Sigmoid colon (tissue), 6 donors: ENCODE measurements at regions not wholly inside any gene's neighbourhood (a gene's known extent, or its start where the extent isn't known, plus 50 kb on each side); places are given as distances from the start of the nearest gene placed in this dataset.

ENCODE experiments used
- DNase-seq: peaks from one replicate; pipeline ENCODE4 v3.0.0-alpha.2; 2019
- H3K27ac ChIP-seq, 4 donors: fragments of 200-600 bp; sonication (generic); one replicate each; pipeline ENCODE4 v1.5.1; 2016 to 2019; ENCODE audit warnings: mild to moderate bottlenecking in 1 of 4
- H3K27me3 ChIP-seq, 3 donors: fragments of 200-600 bp; sonication (generic); one replicate each; pipeline ENCODE4 v1.5.1; 2019; ENCODE audit warnings: mild to moderate bottlenecking in 1 of 3
- H3K36me3 ChIP-seq, 4 donors: fragments of 200-600 bp; sonication (generic); one replicate each; pipeline ENCODE4 v1.5.1; 2016 to 2019
- H3K4me1 ChIP-seq, 4 donors: fragments of 200-600 bp; sonication (generic); one replicate each; pipeline ENCODE4 v1.5.1; 2017 to 2019
- H3K4me3 ChIP-seq, 4 donors: fragments of 200-600 bp; sonication (generic); one replicate each; pipeline ENCODE4 v1.5.1; 2017 to 2019; ENCODE audit warnings: mild to moderate bottlenecking in 2 of 4, moderate library complexity in 1 of 4
- H3K9me3 ChIP-seq, 4 donors: fragments of 200-600 bp in 3 of 4; sonication (generic) in 3 of 4; one replicate each; pipeline versions ENCODE4 v1.5.1 to v1.6.1; 2013 to 2019
- CTCF ChIP-seq, 4 experiments: fragments of 450-650 bp in 3 of 4; fragments of 200-600 bp in 1 of 4; IDR thresholded peaks; one replicate each; pipeline ENCODE4 v1.5.1; 2016 to 2019; ENCODE audit warnings: antibody characterized with exemption in 4 of 4, mild to moderate bottlenecking in 3 of 4, moderate library complexity in 2 of 4
- EP300 ChIP-seq, 4 donors: sonication (generic); formaldehyde crosslinking; IDR thresholded peaks; one replicate each; pipeline ENCODE4 v1.6.1; 2017; ENCODE audit warnings: antibody characterized with exemption in 4 of 4
- POLR2A ChIP-seq, 2 donors: fragments of 450-650 bp; IDR thresholded peaks; one replicate each; pipeline ENCODE4 v1.6.1; 2016; ENCODE audit warnings: antibody characterized with exemption in 2 of 2, mild to moderate bottlenecking in 2 of 2, moderate library complexity in 2 of 2
- POLR2AphosphoS5 ChIP-seq, 4 donors: sonication (generic); formaldehyde crosslinking; IDR thresholded peaks; one replicate each; pipeline ENCODE4 v1.6.1; 2017; ENCODE audit warnings: antibody characterized with exemption in 4 of 4
- WGBS, 2 donors: extraction: QIAGEN DNeasy Blood & Tissue Kit; methylation state at CpG; one replicate each; pipeline ENCODE4 v1.1.7; 2013; 5-methylcytosine and 5-hydroxymethylcytosine counted together
- intact Hi-C: fragments of 100-400 bp; cut with DNase I; formaldehyde crosslinking; loops from one replicate; pipeline ENCODE4 v1.15.1; 2023
- donor health status: healthy with polysubstance abuse.
- donor health status: healthy.

- DNase-seq, result no peak
- WGBS, 2 donors, result 94 to 95% methylated on average over 4 of the region's 4 CpGs
- Histone ChIP-seq H3K4me3 (no peak overlapping the region), H3K36me3 (no peaks in the 10 kb centered on the region), H3K27ac (peak overlapping the region in 1 of 4 donors; percentile 59), H3K27me3 (no peaks in the 10 kb centered on the region), H3K4me1 (peaks cover 0 to 16% (median 13%) of the 10 kb centered on the region in 4 donors), H3K9me3 (no peaks in the 10 kb centered on the region)
- no peak for TF ChIP-seq CTCF (IDR thresholded peaks at IDR 0.05)
- no peak for TF ChIP-seq POLR2A (IDR thresholded peaks at IDR 0.05)
- TF ChIP-seq EP300 (IDR thresholded peaks at IDR 0.05), result no peak
- TF ChIP-seq POLR2AphosphoS5 (IDR thresholded peaks at IDR 0.05), result no peak
- intact Hi-C loops, result no loop called here
These were observed 245.5 kb upstream of the HS6ST1 start for GRCh38 chr2:128564131-128564530.

- TF ChIP-seq POLR2AphosphoS5 (IDR thresholded peaks at IDR 0.05), result no peak
- no peak for TF ChIP-seq CTCF (IDR thresholded peaks at IDR 0.05)
- TF ChIP-seq EP300 (IDR thresholded peaks at IDR 0.05), result no peak
- TF ChIP-seq POLR2A (IDR thresholded peaks at IDR 0.05), result no peak
- 66 to 82% methylated on average over 6 of the region's 6 CpGs for WGBS, 2 donors
- no peak overlapping the region for H3K27ac ChIP-seq
- no peaks in the 10 kb centered on the region for H3K9me3 ChIP-seq
- no peak for DNase-seq
- H3K27me3 ChIP-seq, result no peaks in the 10 kb centered on the region
- H3K36me3 ChIP-seq, result no peaks in the 10 kb centered on the region
- peaks cover 0 to 16% (median 13%) of the 10 kb centered on the region in 4 donors for H3K4me1 ChIP-seq
- intact Hi-C loops, result no loop called here
- H3K4me3 ChIP-seq, result no peak overlapping the region
These were observed 245.9 kb upstream of the HS6ST1 start for GRCh38 chr2:128564551-128564950.

GRCh38 chr2:128565441-128565840 is 246.8 kb upstream of the HS6ST1 start:
- WGBS, 2 donors, result 70 to 87% methylated on average over 4 of the region's 4 CpGs
- intact Hi-C loops, result no loop called here
- TF ChIP-seq POLR2A (IDR thresholded peaks at IDR 0.05) (no peak), EP300 (IDR thresholded peaks at IDR 0.05) (no peak), CTCF (IDR thresholded peaks at IDR 0.05) (no peak), POLR2AphosphoS5 (IDR thresholded peaks at IDR 0.05) (no peak)
- H3K4me3 ChIP-seq, result no peak overlapping the region
- no peak overlapping the region for H3K27ac ChIP-seq
- H3K36me3 ChIP-seq, result no peaks in the 10 kb centered on the region
- no peaks in the 10 kb centered on the region for H3K9me3 ChIP-seq
- DNase-seq, result no peak
- peaks cover 0 to 16% (median 13%) of the 10 kb centered on the region in 4 donors for H3K4me1 ChIP-seq
- H3K27me3 ChIP-seq, result no peaks in the 10 kb centered on the region

GRCh38 chr2:128566671-128567070 is 248.0 kb upstream of the HS6ST1 start:
- peaks cover 0 to 16% (median 13%) of the 10 kb centered on the region in 4 donors for H3K4me1 ChIP-seq
- H3K9me3 ChIP-seq, result no peaks in the 10 kb centered on the region
- intact Hi-C loops, result no loop called here
- H3K36me3 ChIP-seq, result no peaks in the 10 kb centered on the region
- TF ChIP-seq POLR2A (IDR thresholded peaks at IDR 0.05) (no peak), CTCF (IDR thresholded peaks at IDR 0.05) (no peak), EP300 (IDR thresholded peaks at IDR 0.05) (no peak), POLR2AphosphoS5 (IDR thresholded peaks at IDR 0.05) (no peak)
- 86 to 95% methylated on average over 1 of the region's 1 CpG for WGBS, 2 donors
- no peak for DNase-seq
- H3K27ac ChIP-seq, result no peak overlapping the region
- H3K4me3 ChIP-seq, result no peak overlapping the region
- no peaks in the 10 kb centered on the region for H3K27me3 ChIP-seq

GRCh38 chr2:128568106-128568505 is 249.4 kb upstream of the HS6ST1 start:
- H3K4me3 ChIP-seq, result no peak overlapping the region
- no peak for TF ChIP-seq POLR2A (IDR thresholded peaks at IDR 0.05)
- no peak for TF ChIP-seq POLR2AphosphoS5 (IDR thresholded peaks at IDR 0.05)
- TF ChIP-seq EP300 (IDR thresholded peaks at IDR 0.05), result no peak
- no peak for TF ChIP-seq CTCF (IDR thresholded peaks at IDR 0.05)
- intact Hi-C loops, result no loop called here
- peaks cover 0 to 10% (median 9%) of the 10 kb centered on the region in 4 donors for H3K4me1 ChIP-seq
- 53 to 68% methylated on average over 5 of the region's 5 CpGs for WGBS, 2 donors
- DNase-seq, result peak; percentile 32
- H3K36me3 ChIP-seq, result no peaks in the 10 kb centered on the region
- H3K9me3 ChIP-seq, result no peaks in the 10 kb centered on the region
- H3K27me3 ChIP-seq, result no peaks in the 10 kb centered on the region
- no peak overlapping the region for H3K27ac ChIP-seq
